Sigmoid colon (tissue), 4 donors: ENCODE measurements at regions not wholly inside any gene's neighbourhood (a gene's known extent, or its start where the extent isn't known, plus 50 kb on each side); places are given as distances from the start of the nearest gene placed in this dataset.

ENCODE experiments used
- POLR2A ChIP-seq, 2 donors: fragments of 450-650 bp; IDR thresholded peaks; one replicate each; pipeline ENCODE4 v1.6.1; 2016; ENCODE audit warnings: antibody characterized with exemption in 2 of 2, mild to moderate bottlenecking in 2 of 2, moderate library complexity in 2 of 2
- POLR2AphosphoS5 ChIP-seq, 4 donors: sonication (generic); formaldehyde crosslinking; IDR thresholded peaks; one replicate each; pipeline ENCODE4 v1.6.1; 2017; ENCODE audit warnings: antibody characterized with exemption in 4 of 4
- TF ChIP-seq, protein P1 (sequence below), 4 experiments: fragments of 450-650 bp in 3 of 4; fragments of 200-600 bp in 1 of 4; IDR thresholded peaks; one replicate each; pipeline ENCODE4 v1.5.1; 2016 to 2019; ENCODE audit warnings: antibody characterized with exemption in 4 of 4, mild to moderate bottlenecking in 3 of 4, moderate library complexity in 2 of 4

DNA sequence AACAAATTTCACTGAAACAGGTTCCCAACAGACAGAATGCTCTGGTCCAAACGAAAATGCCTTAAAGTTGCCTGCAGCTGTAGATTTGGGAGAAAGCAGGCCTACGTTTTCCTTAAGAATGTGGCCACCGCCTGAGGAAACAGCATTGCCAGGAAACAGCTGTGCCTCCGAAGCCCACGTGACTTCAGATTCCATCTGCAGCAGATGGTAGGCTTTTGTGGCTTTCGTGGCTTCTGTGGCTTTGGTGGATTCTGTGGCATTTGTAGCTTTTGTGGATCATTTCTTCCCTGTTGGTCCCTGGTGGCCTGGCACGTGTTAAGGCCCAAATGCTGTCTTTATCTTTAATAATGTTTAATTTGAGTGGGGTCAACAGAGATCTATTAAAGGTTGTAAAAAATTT, 222.9 kb downstream of the TTLL2 start:
- peak in 1 of 4 donors; percentile 28 for TF ChIP-seq POLR2AphosphoS5 (IDR thresholded peaks at IDR 0.05)
- TF ChIP-seq POLR2A (IDR thresholded peaks at IDR 0.05): no peak
- TF ChIP-seq, protein P1, sequence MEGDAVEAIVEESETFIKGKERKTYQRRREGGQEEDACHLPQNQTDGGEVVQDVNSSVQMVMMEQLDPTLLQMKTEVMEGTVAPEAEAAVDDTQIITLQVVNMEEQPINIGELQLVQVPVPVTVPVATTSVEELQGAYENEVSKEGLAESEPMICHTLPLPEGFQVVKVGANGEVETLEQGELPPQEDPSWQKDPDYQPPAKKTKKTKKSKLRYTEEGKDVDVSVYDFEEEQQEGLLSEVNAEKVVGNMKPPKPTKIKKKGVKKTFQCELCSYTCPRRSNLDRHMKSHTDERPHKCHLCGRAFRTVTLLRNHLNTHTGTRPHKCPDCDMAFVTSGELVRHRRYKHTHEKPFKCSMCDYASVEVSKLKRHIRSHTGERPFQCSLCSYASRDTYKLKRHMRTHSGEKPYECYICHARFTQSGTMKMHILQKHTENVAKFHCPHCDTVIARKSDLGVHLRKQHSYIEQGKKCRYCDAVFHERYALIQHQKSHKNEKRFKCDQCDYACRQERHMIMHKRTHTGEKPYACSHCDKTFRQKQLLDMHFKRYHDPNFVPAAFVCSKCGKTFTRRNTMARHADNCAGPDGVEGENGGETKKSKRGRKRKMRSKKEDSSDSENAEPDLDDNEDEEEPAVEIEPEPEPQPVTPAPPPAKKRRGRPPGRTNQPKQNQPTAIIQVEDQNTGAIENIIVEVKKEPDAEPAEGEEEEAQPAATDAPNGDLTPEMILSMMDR (IDR thresholded peaks at IDR 0.05): no peak
